ENCODE measurements at regions not wholly inside any gene's neighbourhood (a gene's known extent, or its start where the extent isn't known, plus 50 kb on each side); places are given as distances from the start of the nearest gene placed in this dataset.

- no peak for DNase-seq
Measured at GRCh38 chr6:12555267-12555666, 161.3 kb upstream of the PHACTR1 start.

- no peak for DNase-seq
Measured at GRCh38 chr6:12555781-12556180, 160.8 kb upstream of the PHACTR1 start.

GRCh38 chr6:12557765-12558164, 158.8 kb upstream of the PHACTR1 start:
- no peak for DNase-seq

- DNase-seq = no peak
Measured at GRCh38 chr6:12560315-12560714, 156.3 kb upstream of the PHACTR1 start.

GRCh38 chr6:12566618-12567123, 149.9 kb upstream of the PHACTR1 start:
- no peak for DNase-seq

- no peak for DNase-seq
Measured at GRCh38 chr6:12567682-12568081, 148.9 kb upstream of the PHACTR1 start.

- DNase-seq = no peak
Measured at GRCh38 chr6:12569646-12570045, 146.9 kb upstream of the PHACTR1 start.

- no peak for DNase-seq
Measured at GRCh38 chr6:12570461-12571030, 146.0 kb upstream of the PHACTR1 start.

- DNase-seq = no peak
Measured at GRCh38 chr6:12572896-12573827, 143.4 kb upstream of the PHACTR1 start.

- DNase-seq = no peak
Measured at GRCh38 chr6:12575961-12576360, 140.6 kb upstream of the PHACTR1 start.

GRCh38 chr6:12576389-12576788, 140.2 kb upstream of the PHACTR1 start:
- DNase-seq = no peak

GRCh38 chr6:12577124-12577850, 139.3 kb upstream of the PHACTR1 start:
- no peak for DNase-seq

- DNase-seq = no peak
Measured at GRCh38 chr6:12578097-12578496, 138.5 kb upstream of the PHACTR1 start.

GRCh38 chr6:12578751-12579150, 137.8 kb upstream of the PHACTR1 start:
- DNase-seq = no peak

- no peak for DNase-seq
Measured at GRCh38 chr6:12580290-12580689, 136.3 kb upstream of the PHACTR1 start.

GRCh38 chr6:12582421-12583110, 134.0 kb upstream of the PHACTR1 start:
- no peak for DNase-seq

- no peak for DNase-seq
Measured at GRCh38 chr6:12584631-12585405, 131.7 kb upstream of the PHACTR1 start.

GRCh38 chr6:12585497-12585958, 131.0 kb upstream of the PHACTR1 start:
- no peak for DNase-seq

GRCh38 chr6:12586721-12587480, 129.7 kb upstream of the PHACTR1 start:
- DNase-seq = no peak

- no peak for DNase-seq
Measured at GRCh38 chr6:12590901-12591300, 125.7 kb upstream of the PHACTR1 start.

GRCh38 chr6:12592634-12593033, 123.9 kb upstream of the PHACTR1 start:
- no peak for DNase-seq
